ENCODE measurements at regions not wholly inside any gene's neighbourhood (a gene's known extent, or its start where the extent isn't known, plus 50 kb on each side); places are given as distances from the start of the nearest gene placed in this dataset. TPM values are rescaled to one million over a fixed set of nuclear protein-coding genes. Genes with fewer than 3 reads are reported as not detected.

DNA sequence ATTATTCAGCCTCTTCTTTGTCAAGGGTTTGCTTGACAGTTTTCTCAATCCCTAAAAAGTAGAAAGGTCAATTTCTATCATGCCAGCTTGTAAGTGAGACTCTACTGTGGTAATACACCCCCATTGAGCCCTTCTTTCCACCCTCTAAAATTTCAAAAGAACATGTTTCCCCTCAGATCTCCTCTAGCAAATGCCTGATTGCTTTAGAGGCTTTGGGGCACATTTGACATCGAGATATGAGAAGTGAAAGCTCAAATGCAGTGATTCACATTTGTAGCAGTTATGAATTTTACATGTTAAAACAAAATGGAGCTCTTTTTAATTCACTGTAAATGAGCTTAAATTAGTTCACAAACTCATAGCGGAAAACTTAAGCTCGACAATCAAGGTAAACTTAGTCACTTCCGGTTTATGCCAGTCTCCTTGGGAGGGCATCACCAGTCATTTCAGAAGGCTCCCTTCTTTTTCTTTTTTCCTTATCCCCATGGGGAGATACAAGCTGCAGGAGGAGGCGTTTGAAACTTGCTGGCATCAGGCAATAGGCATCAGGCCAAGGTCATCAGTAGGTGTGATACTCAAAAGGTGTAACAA, 55.3 kb upstream of the ADO start:
- H3K4me3 ChIP-seq (ENCODE audit: low read depth, low read length) = no peak overlapping the region
- no peak for DNase-seq (ENCODE audit: low read depth)
- TF ChIP-seq, protein P1, sequence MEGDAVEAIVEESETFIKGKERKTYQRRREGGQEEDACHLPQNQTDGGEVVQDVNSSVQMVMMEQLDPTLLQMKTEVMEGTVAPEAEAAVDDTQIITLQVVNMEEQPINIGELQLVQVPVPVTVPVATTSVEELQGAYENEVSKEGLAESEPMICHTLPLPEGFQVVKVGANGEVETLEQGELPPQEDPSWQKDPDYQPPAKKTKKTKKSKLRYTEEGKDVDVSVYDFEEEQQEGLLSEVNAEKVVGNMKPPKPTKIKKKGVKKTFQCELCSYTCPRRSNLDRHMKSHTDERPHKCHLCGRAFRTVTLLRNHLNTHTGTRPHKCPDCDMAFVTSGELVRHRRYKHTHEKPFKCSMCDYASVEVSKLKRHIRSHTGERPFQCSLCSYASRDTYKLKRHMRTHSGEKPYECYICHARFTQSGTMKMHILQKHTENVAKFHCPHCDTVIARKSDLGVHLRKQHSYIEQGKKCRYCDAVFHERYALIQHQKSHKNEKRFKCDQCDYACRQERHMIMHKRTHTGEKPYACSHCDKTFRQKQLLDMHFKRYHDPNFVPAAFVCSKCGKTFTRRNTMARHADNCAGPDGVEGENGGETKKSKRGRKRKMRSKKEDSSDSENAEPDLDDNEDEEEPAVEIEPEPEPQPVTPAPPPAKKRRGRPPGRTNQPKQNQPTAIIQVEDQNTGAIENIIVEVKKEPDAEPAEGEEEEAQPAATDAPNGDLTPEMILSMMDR (IDR thresholded peaks at IDR 0.05; ENCODE audit: insufficient read depth, low read depth, low read length) = no peak

Small RNA genes in the stretch of these regions (small RNA-seq; reads per million reads assigned to genes)
- not detected for gene ALDH7A1P4

All from fibroblast of villous mesenchyme (primary cell).